PC-3 (cell line): ENCODE measurements at regions not wholly inside any gene's neighbourhood (a gene's known extent, or its start where the extent isn't known, plus 50 kb on each side); places are given as distances from the start of the nearest gene placed in this dataset.

ENCODE experiments used
- CTCF ChIP-seq: fragments of 300-600 bp; sonication (generic); conservative IDR thresholded peaks from 2 replicates; pipeline ENCODE4 v1.5.1; 2017; ENCODE audit warnings: antibody characterized with exemption, low read depth, mild to moderate bottlenecking, low read length
- EZH2 ChIP-seq: fragments of 300-600 bp; sonication (generic); IDR thresholded peaks from one replicate; pipeline ENCODE4 v1.6.1; 2017; ENCODE audit warnings: antibody characterized with exemption, mild to moderate bottlenecking, low read length; ENCODE audit not compliant: unreplicated experiment
- EZH2phosphoT487 ChIP-seq: fragments of 300-600 bp; sonication (generic); IDR thresholded peaks from 2 replicates; pipeline ENCODE4 v1.6.1; 2018; ENCODE audit warnings: mild to moderate bottlenecking, antibody characterized with exemption, low read length, borderline replicate concordance

GRCh38 chr7:35419391-35419755, 165.5 kb upstream of the TBX20 start:
- no peak for TF ChIP-seq CTCF
- TF ChIP-seq EZH2phosphoT487 = no peak
- no peak for TF ChIP-seq EZH2
